PC-9 (cell line): ENCODE measurements at regions not wholly inside any gene's neighbourhood (a gene's known extent, or its start where the extent isn't known, plus 50 kb on each side); places are given as distances from the start of the nearest gene placed in this dataset.

ENCODE experiments used
- BruUV-seq: library from RNA; stranded (reverse); fragments of 400-500 nt; replicated peaks from 2 replicates; lab custom pipeline; 2021; lab: Mats Ljungman, UMichigan
- CTCF ChIA-PET: fragments of 300-600 bp; sonication (Branson Sonifier 250); formaldehyde crosslinking; loops from one replicate; lab custom pipeline; 2022; ENCODE audit warnings: antibody characterized with exemption; lab: Charles Lee
- POLR2A ChIA-PET: fragments of 300-600 bp; sonication (Branson Sonifier 250); formaldehyde crosslinking; loops from one replicate; lab custom pipeline; 2022; ENCODE audit warnings: antibody characterized with exemption; ENCODE audit not compliant: unreplicated experiment; lab: Charles Lee
- DNase-seq, 2 experiments: peaks; one replicate each; pipeline versions ENCODE4 v3.0.0 to v3.0.0-alpha.2; 2015 to 2022; ENCODE audit warnings: mixed read lengths in 1 of 2
- H2AFZ ChIP-seq: fragments of 200-600 bp; sonication (generic); 2 replicates; pipeline ENCODE4 v1.8.1; 2017; ENCODE audit warnings: antibody characterized with exemption
- H3F3A ChIP-seq: fragments of 200-600 bp; sonication (generic); 2 replicates; pipeline ENCODE4 v1.8.1; 2017; ENCODE audit warnings: antibody characterized with exemption, mild to moderate bottlenecking, low read depth; ENCODE audit not compliant: insufficient read depth
- H3K27ac ChIP-seq: fragments of 200-600 bp; sonication (generic); 2 replicates; pipeline ENCODE4 v1.6.1; 2016; ENCODE audit warnings: mixed run types
- H3K27me3 ChIP-seq: fragments of 200-600 bp; sonication (generic); 2 replicates; pipeline ENCODE4 v1.6.1; 2016; ENCODE audit warnings: low read depth, mixed run types; ENCODE audit not compliant: insufficient read depth
- H3K36me3 ChIP-seq: fragments of 200-600 bp; sonication (generic); 2 replicates; pipeline ENCODE4 v1.6.1; 2016; ENCODE audit warnings: low read depth, mixed run types
- H3K4me1 ChIP-seq: fragments of 200-600 bp; sonication (generic); replicated peaks from 2 replicates; pipeline ENCODE4 v1.6.1; 2016; ENCODE audit warnings: mixed run types; ENCODE audit not compliant: insufficient read depth
- H3K4me2 ChIP-seq: fragments of 200-600 bp; sonication (generic); 2 replicates; pipeline ENCODE4 v1.6.1; 2017; ENCODE audit warnings: mixed run types
- H3K4me3 ChIP-seq: fragments of 200-600 bp; sonication (generic); 2 replicates; pipeline ENCODE4 v1.6.1; 2016; ENCODE audit warnings: mixed run types
- H3K79me2 ChIP-seq: fragments of 200-600 bp; sonication (generic); 2 replicates; pipeline ENCODE4 v1.6.1; 2017; ENCODE audit warnings: low read depth, mixed run types
- H3K9me2 ChIP-seq: fragments of 200-600 bp; sonication (generic); 2 replicates; pipeline ENCODE4 v1.8.1; 2017; ENCODE audit warnings: mild to moderate bottlenecking; ENCODE audit not compliant: insufficient read depth
- H3K9me3 ChIP-seq: fragments of 200-600 bp; sonication (generic); 2 replicates; pipeline ENCODE4 v1.8.1; 2016; ENCODE audit warnings: low read depth; ENCODE audit not compliant: insufficient read depth
- H4K20me1 ChIP-seq: fragments of 200-600 bp; sonication (generic); 2 replicates; pipeline ENCODE4 v1.8.1; 2017; ENCODE audit not compliant: insufficient read depth
- CTCF ChIP-seq: fragments of 200-600 bp; sonication (generic); conservative IDR thresholded peaks from 2 replicates; pipeline ENCODE4 v1.6.1; 2017; ENCODE audit warnings: mixed run types, antibody characterized with exemption, mild to moderate bottlenecking, moderate library complexity
- EZH2 ChIP-seq: fragments of 200-600 bp; sonication (generic); IDR thresholded peaks from 2 replicates; pipeline ENCODE4 v1.8.0; 2017; ENCODE audit warnings: antibody characterized with exemption, low read depth
- intact Hi-C: fragments of 100-400 bp; cut with micrococcal nuclease; formaldehyde crosslinking; loops from one replicate; pipeline ENCODE4 v1.10.0; 2022; ENCODE audit not compliant: unreplicated experiment

DNA sequence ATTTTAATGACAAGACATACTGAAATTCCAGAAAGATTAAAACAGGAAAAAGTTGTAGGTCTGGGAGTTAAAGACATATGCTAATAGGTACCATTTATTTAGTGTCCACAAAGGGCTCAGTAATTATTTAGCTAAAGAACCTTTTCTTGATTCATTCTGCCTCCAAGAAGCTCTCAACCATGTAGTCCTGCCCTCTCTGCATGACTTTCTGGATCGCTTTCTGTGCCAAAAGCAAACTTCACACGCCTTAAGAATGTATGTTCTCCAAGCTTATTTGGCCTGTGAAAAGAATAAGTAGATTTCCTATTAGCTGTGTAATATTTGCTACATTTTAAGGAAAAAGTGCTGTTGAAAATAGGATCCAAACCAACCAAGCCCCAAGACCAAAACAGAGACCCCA lies 291.7 kb downstream of the C12orf75 start:
- ChIA-PET CTCF (no interaction called here), POLR2A (no interaction called here)
- Histone ChIP-seq H3K4me3 (no peak overlapping the region), H3K4me1 (no peaks in the 10 kb centered on the region), H4K20me1 (no peaks in the 10 kb centered on the region), H3K9me2 (no peaks in the 10 kb centered on the region), H3K36me3 (no peaks in the 10 kb centered on the region), H3K79me2 (no peaks in the 10 kb centered on the region), H3K27ac (no peak overlapping the region), H3K4me2 (no peak overlapping the region), H3K27me3 (no peaks in the 10 kb centered on the region), H2AFZ (no peak overlapping the region), H3K9me3 (no peaks in the 10 kb centered on the region), H3F3A (no peaks in the 10 kb centered on the region)
- no peak for DNase-seq
- no peak for TF ChIP-seq EZH2
- TF ChIP-seq CTCF, result no peak
- no TSS peak for BruUV-seq
- intact Hi-C loops, result no loop called here

- no peaks in the 10 kb centered on the region for H3K4me1 ChIP-seq
- no peak overlapping the region for H3K4me3 ChIP-seq
- no peak overlapping the region for H2AFZ ChIP-seq
- H4K20me1 ChIP-seq, result no peaks in the 10 kb centered on the region
- CTCF ChIA-PET, result no interaction called here
- intact Hi-C loops, result no loop called here
- TF ChIP-seq EZH2 (no peak), CTCF (no peak)
- POLR2A ChIA-PET, result no interaction called here
- H3K27ac ChIP-seq, result no peak overlapping the region
- no peaks in the 10 kb centered on the region for H3K36me3 ChIP-seq
- no peaks in the 10 kb centered on the region for H3K9me3 ChIP-seq
- BruUV-seq, result no TSS peak
- no peaks in the 10 kb centered on the region for H3K27me3 ChIP-seq
- no peaks in the 10 kb centered on the region for H3K79me2 ChIP-seq
- no peaks in the 10 kb centered on the region for H3K9me2 ChIP-seq
- no peak overlapping the region for H3K4me2 ChIP-seq
- H3F3A ChIP-seq, result no peaks in the 10 kb centered on the region
- no peak for DNase-seq
Measured at GRCh38 chr12:105622846-105623736, 292.6 kb downstream of the C12orf75 start.

- CTCF ChIA-PET, result no interaction called here
- no peak overlapping the region for H3K4me2 ChIP-seq
- BruUV-seq, result no TSS peak
- no peaks in the 10 kb centered on the region for H3K79me2 ChIP-seq
- no peaks in the 10 kb centered on the region for H4K20me1 ChIP-seq
- no peak for TF ChIP-seq EZH2
- no peak for TF ChIP-seq CTCF
- H3K4me1 ChIP-seq, result no peaks in the 10 kb centered on the region
- no peak overlapping the region for H3K4me3 ChIP-seq
- no peaks in the 10 kb centered on the region for H3K9me3 ChIP-seq
- no peak overlapping the region for H3K27ac ChIP-seq
- intact Hi-C loops, result no loop called here
- no peaks in the 10 kb centered on the region for H3K9me2 ChIP-seq
- no peaks in the 10 kb centered on the region for H3K36me3 ChIP-seq
- H3K27me3 ChIP-seq, result no peaks in the 10 kb centered on the region
- H3F3A ChIP-seq, result no peaks in the 10 kb centered on the region
- POLR2A ChIA-PET, result no interaction called here
- DNase-seq, result no peak
- no peak overlapping the region for H2AFZ ChIP-seq
Measured at GRCh38 chr12:105626653-105627052, 296.2 kb downstream of the C12orf75 start.
